Left lung (tissue), 4 donors: ENCODE measurements at regions not wholly inside any gene's neighbourhood (a gene's known extent, or its start where the extent isn't known, plus 50 kb on each side); places are given as distances from the start of the nearest gene placed in this dataset.

Source experiments
- ATAC-seq: fragments of 200-7000 bp; cut with Tn5 transposase; one replicate; pipeline ENCODE4 v1.9.1; 2020; ENCODE audit warnings: moderate library complexity
- DNase-seq, 4 donors: peaks; one replicate each; pipeline ENCODE4 v3.0.0-alpha.2; 2013 to 2020
- H3K27ac ChIP-seq, 2 donors: fragments of 200-600 bp; sonication (generic) in 1 of 2; one replicate each; pipeline versions ENCODE4 v1.5.0 to v1.8.0; 2020 to 2021
- H3K27me3 ChIP-seq, 2 donors: fragments of 200-600 bp; sonication (generic) in 1 of 2; one replicate each; pipeline versions ENCODE4 v1.5.0 to v1.8.0; 2020 to 2021
- H3K36me3 ChIP-seq, 2 donors: fragments of 200-600 bp; sonication (generic) in 1 of 2; one replicate each; pipeline versions ENCODE4 v1.5.0 to v1.8.0; 2020 to 2021
- H3K4me1 ChIP-seq, 2 donors: fragments of 200-600 bp; one replicate each; pipeline ENCODE4 v1.8.0; 2021
- H3K4me3 ChIP-seq, 2 donors: fragments of 200-600 bp; sonication (generic) in 1 of 2; one replicate each; pipeline versions ENCODE4 v1.5.0 to v1.8.0; 2020 to 2021; ENCODE audit warnings: mild to moderate bottlenecking in 1 of 2
- H3K9me3 ChIP-seq, 2 donors: fragments of 200-600 bp; sonication (generic) in 1 of 2; one replicate each; pipeline versions ENCODE4 v1.5.0 to v1.8.0; 2020 to 2021
- intact Hi-C, 2 donors: fragments of 100-400 bp; cut with DNase I; formaldehyde crosslinking; loops; one replicate each; pipeline versions ENCODE4 v1.11.2 to v1.14.2; 2022
- TF ChIP-seq, protein P1 (sequence below), 2 donors: fragments of 200-600 bp; sonication (generic) in 1 of 2; IDR thresholded peaks; one replicate each; pipeline versions ENCODE4 v1.5.0 to v1.8.0; 2021; ENCODE audit warnings: antibody characterized with exemption in 2 of 2
- donor health status: DM: no; HTN: yes; CAD: no.
- donor health status: DM: no; HTN: no; CAD: no.

DNA sequence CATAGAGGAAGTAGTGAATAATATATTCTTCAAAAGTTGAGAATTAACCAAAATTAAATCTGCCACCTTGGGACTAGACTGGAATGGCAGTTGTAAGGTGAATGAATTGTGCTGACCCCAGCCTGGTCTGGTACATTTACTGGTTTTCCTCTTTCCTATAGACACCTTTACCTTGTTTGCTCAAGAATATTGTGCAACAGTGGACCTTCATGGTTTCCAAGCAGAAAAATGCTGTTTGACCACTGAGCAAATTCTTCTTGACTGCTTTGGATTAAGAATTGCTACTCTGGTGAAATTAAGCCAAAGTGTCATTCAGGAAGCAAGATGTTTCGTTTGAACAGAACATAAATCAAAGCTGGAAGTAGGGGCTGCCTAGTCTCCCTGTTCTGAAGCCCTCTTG is 156.6 kb upstream of the TAB2 start:
- no peak overlapping the region for H3K4me3 ChIP-seq
- no peaks in the 10 kb centered on the region for H3K27me3 ChIP-seq
- no peak for DNase-seq
- no peaks in the 10 kb centered on the region for H3K4me1 ChIP-seq
- TF ChIP-seq, protein P1, sequence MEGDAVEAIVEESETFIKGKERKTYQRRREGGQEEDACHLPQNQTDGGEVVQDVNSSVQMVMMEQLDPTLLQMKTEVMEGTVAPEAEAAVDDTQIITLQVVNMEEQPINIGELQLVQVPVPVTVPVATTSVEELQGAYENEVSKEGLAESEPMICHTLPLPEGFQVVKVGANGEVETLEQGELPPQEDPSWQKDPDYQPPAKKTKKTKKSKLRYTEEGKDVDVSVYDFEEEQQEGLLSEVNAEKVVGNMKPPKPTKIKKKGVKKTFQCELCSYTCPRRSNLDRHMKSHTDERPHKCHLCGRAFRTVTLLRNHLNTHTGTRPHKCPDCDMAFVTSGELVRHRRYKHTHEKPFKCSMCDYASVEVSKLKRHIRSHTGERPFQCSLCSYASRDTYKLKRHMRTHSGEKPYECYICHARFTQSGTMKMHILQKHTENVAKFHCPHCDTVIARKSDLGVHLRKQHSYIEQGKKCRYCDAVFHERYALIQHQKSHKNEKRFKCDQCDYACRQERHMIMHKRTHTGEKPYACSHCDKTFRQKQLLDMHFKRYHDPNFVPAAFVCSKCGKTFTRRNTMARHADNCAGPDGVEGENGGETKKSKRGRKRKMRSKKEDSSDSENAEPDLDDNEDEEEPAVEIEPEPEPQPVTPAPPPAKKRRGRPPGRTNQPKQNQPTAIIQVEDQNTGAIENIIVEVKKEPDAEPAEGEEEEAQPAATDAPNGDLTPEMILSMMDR (IDR thresholded peaks at IDR 0.05) = no peak
- intact Hi-C loops = no loop called here
- no peaks in the 10 kb centered on the region for H3K9me3 ChIP-seq
- ATAC-seq = no peak
- no peaks in the 10 kb centered on the region for H3K36me3 ChIP-seq
- no peak overlapping the region for H3K27ac ChIP-seq

DNA sequence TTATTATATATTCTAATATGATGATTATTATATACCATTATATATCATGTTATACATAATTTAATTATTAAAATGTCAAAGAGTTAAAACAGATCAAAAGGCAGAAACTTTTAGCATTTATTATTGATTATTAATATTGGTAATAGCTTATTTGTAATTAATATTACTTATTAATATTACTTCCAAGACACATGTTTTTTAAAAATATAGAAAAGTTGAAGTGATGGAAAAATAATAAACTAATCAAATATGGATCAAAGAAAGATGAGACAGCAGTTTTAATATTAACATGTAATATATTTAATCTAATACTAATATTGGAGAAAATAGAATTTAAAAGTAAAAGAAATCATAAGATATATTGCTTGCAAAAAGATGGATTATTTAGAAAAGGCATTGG is 154.6 kb upstream of the TAB2 start:
- no peaks in the 10 kb centered on the region for H3K27me3 ChIP-seq
- ATAC-seq = no peak
- TF ChIP-seq, protein P1 (IDR thresholded peaks at IDR 0.05) = no peak
- H3K27ac ChIP-seq = no peak overlapping the region
- peaks cover 0 to 8% of the 10 kb centered on the region in 2 donors for H3K4me1 ChIP-seq
- no peaks in the 10 kb centered on the region for H3K36me3 ChIP-seq
- intact Hi-C loops = no loop called here
- no peak overlapping the region for H3K4me3 ChIP-seq
- H3K9me3 ChIP-seq = no peaks in the 10 kb centered on the region
- DNase-seq = no peak

DNA sequence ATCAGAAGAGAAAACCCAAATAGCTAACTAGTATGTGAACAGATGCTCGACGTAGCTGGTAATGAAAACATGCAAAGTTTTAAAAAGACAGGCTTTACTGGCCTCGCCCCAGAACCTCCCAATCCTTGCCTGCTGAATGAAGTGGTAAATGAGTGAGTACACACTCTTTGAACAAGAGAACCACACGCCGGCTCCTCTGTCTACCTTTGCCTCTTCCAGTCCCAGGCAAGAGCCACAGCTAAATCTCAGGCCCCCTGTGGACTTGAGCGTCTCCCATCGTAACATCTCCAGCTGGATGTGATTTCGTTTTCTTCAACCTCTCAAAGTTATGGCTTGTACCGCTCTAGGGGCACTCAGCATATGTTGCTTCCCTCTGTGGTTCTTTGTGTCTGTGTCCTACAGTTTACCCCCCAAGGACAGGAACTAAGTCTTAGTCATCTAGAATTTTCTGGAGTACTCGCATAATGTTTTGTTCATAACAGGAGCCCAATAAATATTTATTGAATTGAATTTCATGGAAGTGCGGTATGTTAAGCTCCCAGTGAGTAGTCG is 153.2 kb upstream of the TAB2 start:
- no peaks in the 10 kb centered on the region for H3K9me3 ChIP-seq
- DNase-seq = no peak
- intact Hi-C loops = no loop called here
- ATAC-seq = no peak
- H3K4me3 ChIP-seq = no peak overlapping the region
- TF ChIP-seq, protein P1 (IDR thresholded peaks at IDR 0.05) = no peak
- H3K36me3 ChIP-seq = no peaks in the 10 kb centered on the region
- H3K27me3 ChIP-seq = no peaks in the 10 kb centered on the region
- H3K4me1 ChIP-seq = peaks cover 0 to 8% of the 10 kb centered on the region in 2 donors
- H3K27ac ChIP-seq = no peak overlapping the region

DNA sequence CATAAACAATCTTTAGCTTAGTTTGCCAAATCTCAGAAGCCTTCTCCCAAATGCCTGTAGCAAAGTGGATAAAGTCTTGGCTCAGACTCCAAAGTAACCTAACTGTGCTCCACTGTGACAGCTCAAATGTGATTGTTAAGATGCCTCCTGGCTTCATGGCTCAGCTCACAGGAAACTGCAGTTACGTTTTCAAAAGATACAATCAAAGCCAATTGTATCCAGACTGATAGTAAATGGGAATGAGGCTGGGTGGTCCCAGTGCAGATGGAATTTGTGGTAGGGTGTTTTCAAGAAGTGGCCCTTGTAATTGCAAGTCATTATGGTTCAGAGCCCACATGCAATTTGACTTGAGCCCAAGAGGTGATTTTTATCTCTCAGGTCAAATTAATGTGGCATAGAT is 151.2 kb upstream of the TAB2 start:
- ATAC-seq (no peak), DNase-seq (peak in 2 of 4 donors; percentile 27 to 58)
- Histone ChIP-seq H3K4me3 (no peak overlapping the region), H3K27ac (no peak overlapping the region), H3K4me1 (peaks cover 0 to 8% of the 10 kb centered on the region in 2 donors), H3K36me3 (no peaks in the 10 kb centered on the region), H3K9me3 (no peaks in the 10 kb centered on the region), H3K27me3 (no peaks in the 10 kb centered on the region)
- TF ChIP-seq, protein P1 (IDR thresholded peaks at IDR 0.05) = no peak
- intact Hi-C loops = no loop called here

DNA sequence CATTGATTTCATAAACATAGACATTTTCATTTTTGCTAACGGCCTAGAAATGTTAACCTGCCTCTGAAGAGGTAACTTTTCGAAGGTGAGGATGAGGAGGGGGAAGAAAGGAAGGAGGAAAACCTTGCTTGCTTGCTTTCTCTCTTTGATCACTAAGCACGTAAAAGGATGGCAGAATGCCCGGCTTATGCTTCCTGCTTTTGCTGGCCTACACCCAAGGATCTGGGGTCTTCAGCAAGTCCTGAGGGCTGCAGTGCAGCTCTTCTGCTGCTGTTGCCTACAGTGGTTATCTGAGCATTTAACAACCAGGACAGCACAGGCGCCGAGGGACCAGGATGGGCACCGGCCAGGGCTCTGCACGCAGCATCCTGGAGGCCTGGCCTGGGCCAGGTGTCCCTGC is 150.8 kb upstream of the TAB2 start:
- no peak overlapping the region for H3K27ac ChIP-seq
- H3K36me3 ChIP-seq = no peaks in the 10 kb centered on the region
- H3K4me1 ChIP-seq = peaks cover 0 to 8% of the 10 kb centered on the region in 2 donors
- no peaks in the 10 kb centered on the region for H3K9me3 ChIP-seq
- intact Hi-C loops = no loop called here
- no peaks in the 10 kb centered on the region for H3K27me3 ChIP-seq
- H3K4me3 ChIP-seq = no peak overlapping the region
- ATAC-seq (no peak), DNase-seq (peak in 3 of 4 donors; percentile 51 to 72 (median 55))
- TF ChIP-seq, protein P1 (IDR thresholded peaks at IDR 0.05) = no peak
